Natural killer cell (primary cell): ENCODE measurements at regions not wholly inside any gene's neighbourhood (a gene's known extent, or its start where the extent isn't known, plus 50 kb on each side); places are given as distances from the start of the nearest gene placed in this dataset.

Source experiments
- ATAC-seq, 3 donors: fragments of 150-1000 bp in 2 of 3; fragments of 200-7000 bp in 1 of 3; cut with Tn5 transposase; 1 replicate in 1 of 3; 2 replicates in 2 of 3; pipeline ENCODE4 v1.10.0; 2021; ENCODE audit warnings: mild to moderate bottlenecking in 2 of 3, moderate library complexity in 2 of 3
- DNase-seq, 2 donors: peaks; one replicate each; pipeline versions ENCODE4 v3.0.0 to v3.0.0-alpha.2; 2013 to 2021; ENCODE audit warnings: mixed read lengths in 1 of 2
- H3K27ac ChIP-seq: one replicate; pipeline ENCODE4 v1.5.1; 2013; ENCODE audit warnings: mild to moderate bottlenecking, low read length
- H3K27me3 ChIP-seq: one replicate; pipeline ENCODE4 v1.6.1; 2013; ENCODE audit warnings: low read length; ENCODE audit not compliant: control insufficient read depth, insufficient read depth
- H3K36me3 ChIP-seq: one replicate; pipeline ENCODE4 v1.6.1; 2013; ENCODE audit warnings: low read length; ENCODE audit not compliant: control insufficient read depth, insufficient read depth
- H3K4me1 ChIP-seq: one replicate; pipeline ENCODE4 v1.6.1; 2013; ENCODE audit warnings: low read length; ENCODE audit not compliant: control insufficient read depth, insufficient read depth
- H3K4me3 ChIP-seq: one replicate; pipeline ENCODE4 v1.5.1; 2013; ENCODE audit warnings: low read length
- H3K9me3 ChIP-seq: one replicate; pipeline ENCODE4 v1.6.1; 2013; ENCODE audit warnings: low read length; ENCODE audit not compliant: control insufficient read depth, insufficient read depth
- H3K27ac Mint-ChIP-seq, 2 donors: one replicate each; pipeline ENCODE4 v1.8.0; 2022; ENCODE audit warnings: mild to moderate bottlenecking in 2 of 2, mixed read lengths in 2 of 2, moderate library complexity in 1 of 2
- H3K27me3 Mint-ChIP-seq, 2 donors: one replicate each; pipeline ENCODE4 v1.8.0; 2022; ENCODE audit warnings: low read depth in 2 of 2, mixed read lengths in 2 of 2
- H3K36me3 Mint-ChIP-seq: one replicate; pipeline ENCODE4 v1.8.0; 2022; ENCODE audit warnings: mixed read lengths
- H3K4me1 Mint-ChIP-seq, 2 donors: one replicate each; pipeline ENCODE4 v1.8.0; 2022; ENCODE audit warnings: mixed read lengths in 2 of 2
- H3K4me3 Mint-ChIP-seq: one replicate; pipeline ENCODE4 v1.8.0; 2022; ENCODE audit warnings: mild to moderate bottlenecking, moderate library complexity, mixed read lengths
- H3K9me3 Mint-ChIP-seq, 2 donors: one replicate each; pipeline ENCODE4 v1.8.0; 2022; ENCODE audit warnings: mixed read lengths in 2 of 2
- CTCF ChIP-seq: fragments of 200-600 bp; IDR thresholded peaks from one replicate; pipeline ENCODE4 v1.8.0; 2022; ENCODE audit warnings: antibody characterized with exemption
- WGBS: methylation state at CpG from one replicate; pipeline ENCODE4 v1.1.7; 2013; ENCODE audit warnings: missing lambda C conversion rate; ENCODE audit not compliant: insufficient coverage; 5-methylcytosine and 5-hydroxymethylcytosine counted together
- intact Hi-C: fragments of 100-400 bp; cut with micrococcal nuclease; formaldehyde crosslinking; loops from one replicate; pipeline ENCODE4 v1.14.2; 2022

DNA sequence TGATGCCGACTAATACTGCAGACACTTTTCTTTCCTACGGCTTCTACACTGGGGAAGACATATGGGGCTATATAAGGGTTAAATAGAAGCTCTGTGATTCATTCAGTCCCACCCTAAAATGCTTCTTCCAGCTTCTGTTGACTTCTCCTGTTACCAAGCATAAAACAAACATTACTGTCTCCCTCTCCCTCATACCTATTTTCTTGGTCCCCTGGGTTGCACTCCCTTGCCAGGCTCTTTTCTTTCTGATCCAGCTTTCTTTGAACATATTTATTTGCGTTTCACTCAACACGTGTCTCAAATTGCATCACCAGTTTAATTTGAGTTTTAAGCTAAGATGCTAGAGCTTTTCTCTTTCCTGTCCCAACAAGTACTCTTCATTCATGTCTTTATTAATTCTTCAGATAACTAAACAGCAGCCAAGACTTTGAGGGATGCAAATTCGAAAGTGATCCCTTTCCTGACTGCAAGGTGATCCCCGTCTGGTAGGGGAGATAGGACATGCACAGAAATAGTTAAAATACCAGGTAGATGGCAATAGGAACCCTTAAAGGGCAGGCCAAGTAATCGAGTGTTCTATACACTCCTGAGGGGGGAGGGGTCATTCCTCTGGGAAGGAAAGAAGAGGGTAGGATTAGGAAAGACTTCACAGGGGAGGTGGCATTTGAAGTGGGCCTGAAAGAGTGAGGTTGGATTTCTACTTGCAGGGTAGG is 198.6 kb upstream of the BCL6 start:
- Mint-ChIP-seq H3K9me3 (no peaks in the 10 kb centered on the region), H3K27me3 (no peaks in the 10 kb centered on the region), H3K27ac (no peak overlapping the region), H3K4me1 (peaks cover 17 to 19% of the 10 kb centered on the region in 2 donors), H3K36me3 (no peaks in the 10 kb centered on the region), H3K4me3 (no peak overlapping the region)
- Histone ChIP-seq H3K9me3 (no peaks in the 10 kb centered on the region), H3K4me3 (no peak overlapping the region), H3K27ac (no peak overlapping the region), H3K4me1 (peaks cover 19% of the 10 kb centered on the region), H3K27me3 (no peaks in the 10 kb centered on the region), H3K36me3 (no peaks in the 10 kb centered on the region)
- ATAC-seq = no peak
- intact Hi-C loops = no loop called here
- DNase-seq = no peak
- no peak for TF ChIP-seq CTCF
- WGBS = 91% methylated on average over 5 of the region's 7 CpGs

DNA sequence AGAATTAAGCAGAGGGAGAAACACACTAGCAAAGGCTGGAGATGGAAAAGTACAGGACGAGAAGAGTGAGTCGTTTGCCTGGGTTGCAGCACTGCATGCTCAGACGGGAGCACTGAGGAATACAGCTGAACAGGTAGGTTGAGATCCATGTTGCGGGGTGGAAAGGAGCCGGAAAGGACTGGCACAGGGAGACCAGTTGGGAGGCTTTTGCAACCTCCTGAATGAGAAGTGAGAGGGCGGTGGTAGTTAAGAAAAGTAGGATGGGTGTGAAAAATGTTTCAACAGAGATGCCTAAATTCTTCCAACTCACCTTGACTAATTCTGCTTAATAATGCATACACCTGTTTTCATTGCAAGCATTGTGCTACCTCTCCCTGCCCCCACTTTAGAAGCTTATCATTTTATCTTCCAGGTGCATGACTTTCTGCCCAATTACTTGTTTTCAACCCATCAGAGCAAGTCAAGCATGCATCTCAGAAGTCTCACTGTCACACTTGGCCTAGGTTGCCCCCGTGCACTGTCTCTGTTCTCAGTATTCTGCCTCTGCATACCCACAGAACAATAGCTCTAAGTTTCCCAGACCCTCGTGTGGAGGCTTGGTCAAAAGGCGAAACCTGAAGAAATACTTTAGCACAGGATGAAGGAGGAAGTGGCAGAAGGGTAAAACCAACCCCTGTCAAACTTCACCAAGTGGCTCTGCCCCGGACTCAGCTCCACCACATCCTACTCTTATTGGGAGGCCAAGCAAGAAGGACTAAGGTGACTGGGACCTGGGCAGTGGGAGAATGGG is 199.3 kb upstream of the BCL6 start:
- H3K27ac Mint-ChIP-seq = no peak overlapping the region
- Histone ChIP-seq H3K27me3 (no peaks in the 10 kb centered on the region), H3K4me1 (peaks cover 19% of the 10 kb centered on the region), H3K4me3 (no peak overlapping the region), H3K36me3 (no peaks in the 10 kb centered on the region), H3K9me3 (no peaks in the 10 kb centered on the region), H3K27ac (no peak overlapping the region)
- no peak for TF ChIP-seq CTCF
- H3K9me3 Mint-ChIP-seq = no peaks in the 10 kb centered on the region
- intact Hi-C loops = no loop called here
- ATAC-seq (peak; percentile 46 to 68 (median 61)), DNase-seq (peak in 1 of 2 donors; percentile 18)
- H3K4me1 Mint-ChIP-seq = peaks cover 22 to 23% of the 10 kb centered on the region in 2 donors
- no peak overlapping the region for H3K4me3 Mint-ChIP-seq
- no peaks in the 10 kb centered on the region for H3K36me3 Mint-ChIP-seq
- whole genome bisulfite sequencing = 69% methylated on average over 8 of the region's 10 CpGs
- H3K27me3 Mint-ChIP-seq = no peaks in the 10 kb centered on the region

DNA sequence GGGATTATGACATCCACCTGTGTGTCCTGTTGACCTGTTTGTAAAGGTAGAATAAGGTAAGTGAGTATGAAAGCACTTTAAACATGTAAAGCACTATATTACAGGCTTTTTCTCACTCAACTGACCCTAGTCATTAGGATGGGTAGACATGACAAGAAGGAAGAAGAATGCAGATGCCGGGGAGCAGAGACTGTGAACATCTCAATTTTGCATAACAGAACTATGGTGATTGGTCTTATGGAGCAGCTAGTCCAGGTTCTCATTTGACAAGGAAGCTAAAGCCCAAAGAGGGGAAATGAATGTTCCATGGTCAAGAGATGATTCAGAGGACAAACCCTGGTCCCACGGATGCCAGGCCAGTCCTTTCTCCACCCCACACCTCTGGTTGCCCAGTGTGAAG is 200.1 kb upstream of the BCL6 start:
- Histone ChIP-seq H3K4me3 (no peak overlapping the region), H3K9me3 (no peaks in the 10 kb centered on the region), H3K36me3 (no peaks in the 10 kb centered on the region), H3K27me3 (no peaks in the 10 kb centered on the region), H3K4me1 (peaks cover 19% of the 10 kb centered on the region), H3K27ac (no peak overlapping the region)
- WGBS = 86% methylated on average over 1 of the region's 2 CpGs
- Mint-ChIP-seq H3K4me3 (peak overlapping the region; percentile 28), H3K27me3 (no peaks in the 10 kb centered on the region), H3K36me3 (no peaks in the 10 kb centered on the region), H3K4me1 (peaks cover 29 to 31% of the 10 kb centered on the region in 2 donors), H3K27ac (no peak overlapping the region), H3K9me3 (no peaks in the 10 kb centered on the region)
- no peak for TF ChIP-seq CTCF
- no peak for DNase-seq
- no peak for ATAC-seq
- intact Hi-C loops = no loop called here
